Endothelial cell of umbilical vein (primary cell): ENCODE measurements at regions not wholly inside any gene's neighbourhood (a gene's known extent, or its start where the extent isn't known, plus 50 kb on each side); places are given as distances from the start of the nearest gene placed in this dataset.

ENCODE experiments used
- BruUV-seq: library from RNA; stranded (reverse); fragments of 400-500 nt; replicated peaks from 2 replicates; lab custom pipeline; 2021; lab: Mats Ljungman, UMichigan
- CTCF ChIA-PET: fragments of 300-600, 350-600 bp; sonication (Branson Sonifier 250); formaldehyde crosslinking; loops from one replicate; lab custom pipeline; 2021; ENCODE audit warnings: antibody characterized with exemption, inconsistent platforms; lab: Charles Lee
- POLR2A ChIA-PET: fragments of 300-600, 350-600 bp; sonication (Branson Sonifier 250); formaldehyde crosslinking; loops from one replicate; lab custom pipeline; 2021; ENCODE audit warnings: antibody characterized with exemption, inconsistent platforms; lab: Charles Lee
- DNase-seq: peaks from one replicate; pipeline ENCODE4 v3.0.0-alpha.2; 2011; ENCODE audit warnings: low read depth, low spot score
- FAIRE-seq: peaks from 2 replicates; lab custom pipeline; 2011; peaks lifted over from hg19 to GRCh38; lab: Jason Lieb, UNC
- H2AFZ ChIP-seq: 2 replicates; pipeline ENCODE4 v1.6.0; 2012; ENCODE audit warnings: low read depth, low read length, control low read depth, inconsistent platforms
- H3K27ac ChIP-seq: 2 replicates; pipeline ENCODE4 v1.5.1; 2011; ENCODE audit warnings: low read depth, mild to moderate bottlenecking, control low read depth, low read length, moderate library complexity; ENCODE audit not compliant: insufficient read depth
- H3K27me3 ChIP-seq, 2 experiments: 2 replicates each; pipeline versions ENCODE4 v1.6.0 to v1.6.1; 2011; ENCODE audit warnings: low read length in 2 of 2, mixed read lengths in 1 of 2; ENCODE audit not compliant: control insufficient read depth in 2 of 2, insufficient read depth in 2 of 2
- H3K36me3 ChIP-seq, 2 experiments: 2 replicates in 1 of 2; 3 replicates in 1 of 2; pipeline ENCODE4 v1.5.1; 2011; ENCODE audit warnings: low read length in 2 of 2, mild to moderate bottlenecking in 1 of 2, moderate library complexity in 1 of 2; ENCODE audit not compliant: control insufficient read depth in 2 of 2, insufficient read depth in 2 of 2; ENCODE audit errors: extremely low read depth in 1 of 2
- H3K4me1 ChIP-seq: 3 replicates; pipeline ENCODE4 v1.5.1; 2011; ENCODE audit warnings: mild to moderate bottlenecking, low read length; ENCODE audit not compliant: control insufficient read depth, insufficient read depth; ENCODE audit errors: extremely low read depth
- H3K4me2 ChIP-seq: 2 replicates; pipeline ENCODE4 v1.6.1; 2011; ENCODE audit warnings: low read length, control low read depth, mixed read lengths; ENCODE audit not compliant: insufficient read depth
- H3K4me3 ChIP-seq, 3 experiments: fragments of 200-600 bp in 1 of 3; sonication (generic), shearing (Covaris generic) in 1 of 3; replicated peaks in 1 of 3; 2 replicates each; pipeline ENCODE4 v1.5.1; 2011 to 2016; ENCODE audit warnings: control low read depth in 3 of 3, low read length in 3 of 3, mild to moderate bottlenecking in 2 of 3, inconsistent platforms in 1 of 3, low read depth in 1 of 3, moderate library complexity in 1 of 3; ENCODE audit not compliant: insufficient read depth in 1 of 3
- H3K79me2 ChIP-seq: 2 replicates; pipeline ENCODE4 v1.6.0; 2012; ENCODE audit warnings: low read length, inconsistent platforms; ENCODE audit not compliant: control insufficient read depth, insufficient read depth
- H3K9ac ChIP-seq: replicated peaks from 2 replicates; pipeline ENCODE3; 2011; ENCODE audit warnings: low read length, control low read depth; ENCODE audit not compliant: insufficient read depth; ENCODE audit errors: extremely low read depth
- H3K9me1 ChIP-seq: replicated peaks from 3 replicates; pipeline ENCODE4 v1.6.0; 2011; ENCODE audit warnings: mild to moderate bottlenecking, low read length; ENCODE audit not compliant: control insufficient read depth, insufficient read depth; ENCODE audit errors: extremely low read depth
- H3K9me3 ChIP-seq: replicated peaks from 2 replicates; pipeline ENCODE4 v1.5.1; 2012; ENCODE audit warnings: low read length, inconsistent platforms; ENCODE audit not compliant: control insufficient read depth, insufficient read depth
- H4K20me1 ChIP-seq: replicated peaks from 2 replicates; pipeline ENCODE3; 2011; ENCODE audit warnings: mild to moderate bottlenecking, low read length; ENCODE audit not compliant: control insufficient read depth, insufficient read depth; ENCODE audit errors: extremely low read depth
- CTCF ChIP-seq, 2 donors: IDR thresholded peaks; 1 replicate in 1 of 2; 2 replicates in 1 of 2; pipeline ENCODE4 v1.5.1; 2011; ENCODE audit warnings: low read length in 2 of 2, mild to moderate bottlenecking in 2 of 2, moderate library complexity in 2 of 2, control low read depth in 1 of 2, inconsistent platforms in 1 of 2, low read depth in 1 of 2; ENCODE audit not compliant: insufficient read depth in 1 of 2; ENCODE audit errors: extremely low read depth in 1 of 2
- EZH2 ChIP-seq: IDR thresholded peaks from 2 replicates; pipeline ENCODE4 v1.6.1; 2012; ENCODE audit warnings: borderline replicate concordance, low read depth, mild to moderate bottlenecking, moderate library complexity, low read length, inconsistent platforms; ENCODE audit not compliant: severe bottlenecking
- FOS ChIP-seq: IDR thresholded peaks from 2 replicates; pipeline ENCODE4 v1.6.1; 2011; ENCODE audit warnings: mild to moderate bottlenecking, low read length, moderate library complexity, borderline replicate concordance; ENCODE audit not compliant: insufficient read depth
- JUN ChIP-seq: IDR thresholded peaks from 2 replicates; pipeline ENCODE4 v1.6.1; 2011; ENCODE audit warnings: borderline replicate concordance, low read depth; ENCODE audit not compliant: insufficient read length, insufficient read depth
- MAX ChIP-seq: IDR thresholded peaks from 2 replicates; pipeline ENCODE4 v1.6.1; 2011; ENCODE audit not compliant: insufficient read depth, insufficient read length
- MYC ChIP-seq: IDR thresholded peaks from one replicate; pipeline ENCODE4 v1.6.1; 2011; ENCODE audit warnings: mild to moderate bottlenecking, low read depth, low read length
- POLR2A ChIP-seq: IDR thresholded peaks from 2 replicates; pipeline ENCODE4 v1.6.1; 2012; ENCODE audit warnings: low read depth, mild to moderate bottlenecking, control low read depth, low read length
- dilution Hi-C: fragments of 300-500 bp; cut with MboI; formaldehyde crosslinking; loops from one replicate; pipeline ENCODE4 v1.15.0; 2019; ENCODE audit warnings: low sequenced_read_pairs; ENCODE audit not compliant: extremely low pct_ligation_motif_present
- intact Hi-C: fragments of 100-400 bp; cut with micrococcal nuclease; formaldehyde crosslinking; loops from one replicate; pipeline ENCODE4 v1.10.0; 2022

DNA sequence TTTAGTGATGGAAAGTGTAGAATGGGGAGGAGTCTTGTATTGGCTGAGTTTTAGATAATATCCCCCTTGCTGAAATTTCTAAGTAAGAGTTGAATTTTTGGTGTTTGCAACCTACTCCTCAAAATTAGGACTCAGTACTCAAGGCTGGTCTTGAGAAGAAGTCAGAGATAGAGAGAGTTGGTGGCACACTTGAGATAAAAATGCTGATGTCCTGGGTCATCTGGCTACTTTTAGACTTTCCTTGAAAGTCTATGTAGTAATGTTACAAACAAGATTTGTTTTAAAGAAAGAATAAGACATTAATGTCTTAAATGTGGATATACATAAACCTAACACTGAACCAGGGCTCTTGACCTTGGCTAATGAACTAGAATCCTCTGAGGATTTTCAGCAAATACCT, 62.5 kb upstream of the MLIP start:
- Histone ChIP-seq H3K4me2 (no peak overlapping the region), H3K4me1 (peaks cover 1% of the 10 kb centered on the region), H3K4me3 (no peak overlapping the region), H3K9me1 (no peaks in the 10 kb centered on the region), H3K9ac (no peak overlapping the region), H3K79me2 (no peaks in the 10 kb centered on the region), H3K27me3 (no peaks in the 10 kb centered on the region), H3K9me3 (no peaks in the 10 kb centered on the region), H4K20me1 (no peaks in the 10 kb centered on the region), H2AFZ (no peak overlapping the region), H3K27ac (no peak overlapping the region), H3K36me3 (no peaks in the 10 kb centered on the region)
- no peak for DNase-seq
- no peak for FAIRE-seq
- intact Hi-C loops (no loop called here), dilution Hi-C loops (no loop called here)
- POLR2A ChIA-PET = no interaction called here
- no TSS peak for BruUV-seq
- TF ChIP-seq EZH2 (no peak), JUN (no peak), FOS (no peak), POLR2A (no peak), MAX (no peak), CTCF (IDR thresholded peaks at IDR 0.05; ENCODE audit: extremely low read depth in 1 of 2, insufficient read depth in 1 of 2, low read depth in 1 of 2, low read length in 2 of 2) (no peak), MYC (no peak)
- CTCF ChIA-PET = no interaction called here

DNA sequence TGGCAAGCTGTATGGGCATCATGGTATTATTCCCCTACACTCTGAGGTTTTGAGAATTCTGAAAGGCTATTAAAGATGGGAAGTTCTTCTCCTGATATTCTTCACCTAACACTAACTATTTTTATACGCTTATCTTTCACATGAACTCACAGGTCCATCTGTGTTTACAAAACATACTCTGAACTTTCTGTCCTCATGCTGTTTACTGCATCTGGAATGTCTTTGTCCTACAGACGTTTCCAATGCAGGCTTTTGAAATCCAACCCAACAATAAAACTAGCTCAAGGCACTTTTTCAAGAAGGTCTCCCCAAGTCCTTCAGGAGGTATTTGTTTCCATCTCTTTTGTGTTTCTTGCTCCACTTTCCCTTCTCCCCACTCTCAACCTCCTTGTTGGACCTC, 60.5 kb upstream of the MLIP start:
- TF ChIP-seq POLR2A (no peak), MAX (no peak)
- Histone ChIP-seq H3K27me3 (no peaks in the 10 kb centered on the region), H3K9me1 (no peaks in the 10 kb centered on the region), H3K27ac (no peak overlapping the region), H2AFZ (no peak overlapping the region), H3K4me3 (no peak overlapping the region), H3K9me3 (no peaks in the 10 kb centered on the region), H3K4me2 (no peak overlapping the region), H3K36me3 (no peaks in the 10 kb centered on the region), H3K79me2 (no peaks in the 10 kb centered on the region), H3K9ac (no peak overlapping the region), H4K20me1 (no peaks in the 10 kb centered on the region), H3K4me1 (peaks cover 10% of the 10 kb centered on the region)
- ChIA-PET POLR2A (no interaction called here), CTCF (no interaction called here)
- no TSS peak for BruUV-seq
- FAIRE-seq = no peak
- DNase-seq = no peak
- intact Hi-C loops (loop anchor here (5.0 kb wide), 1 partner anchor 217 kb away; no protein-coding TSS in a partner anchor), dilution Hi-C loops (no loop called here)
